Body of pancreas (tissue), 4 donors: ENCODE measurements at regions not wholly inside any gene's neighbourhood (a gene's known extent, or its start where the extent isn't known, plus 50 kb on each side); places are given as distances from the start of the nearest gene placed in this dataset.

Experiments used
- ATAC-seq: fragments of 150-250 bp; one replicate; pipeline ENCODE4 v1.9.1; 2016
- DNase-seq, 4 donors: peaks; one replicate each; pipeline ENCODE4 v3.0.0-alpha.2; 2019
- H3K27ac ChIP-seq, 4 donors: fragments of 200-600 bp; sonication (generic); 1 replicate in 3 of 4; 2 replicates in 1 of 4; pipeline versions ENCODE4 v1.5.1 to v1.6.1; 2016 to 2019; ENCODE audit warnings: mild to moderate bottlenecking in 1 of 4, mixed read lengths in 1 of 4, moderate library complexity in 1 of 4
- H3K27me3 ChIP-seq, 2 donors: fragments of 200-600 bp; sonication (generic); one replicate each; pipeline ENCODE4 v1.6.0; 2016; ENCODE audit warnings: mild to moderate bottlenecking in 1 of 2
- H3K36me3 ChIP-seq, 2 donors: fragments of 200-600 bp; sonication (generic); replicated peaks in 1 of 2; 2 replicates each; pipeline ENCODE4 v1.5.1; 2016; ENCODE audit warnings: low read depth in 2 of 2; ENCODE audit not compliant: insufficient read depth in 1 of 2
- H3K4me1 ChIP-seq: fragments of 200-600 bp; sonication (generic); one replicate; pipeline ENCODE4 v1.6.0; 2016
- H3K4me3 ChIP-seq, 2 donors: fragments of 200-600 bp; sonication (generic); 1 replicate in 1 of 2; 2 replicates in 1 of 2; pipeline ENCODE4 v1.5.1; 2016 to 2019
- H3K9me3 ChIP-seq, 3 donors: fragments of 200-600 bp; sonication (generic); 1 replicate in 2 of 3; 2 replicates in 1 of 3; pipeline ENCODE4 v1.5.1; 2016
- CTCF ChIP-seq, 7 experiments: fragments of 450-650 bp in 4 of 7; fragments of 200-600 bp in 3 of 7; sonication (generic) in 3 of 7; IDR thresholded peaks; one replicate each; pipeline ENCODE4 v1.5.1; 2016 to 2019; ENCODE audit warnings: antibody characterized with exemption in 7 of 7
- POLR2A ChIP-seq, 3 donors: fragments of 450-650 bp; IDR thresholded peaks; one replicate each; pipeline ENCODE4 v1.6.1; 2016; ENCODE audit warnings: antibody characterized with exemption in 3 of 3, mild to moderate bottlenecking in 2 of 3
- WGBS, 2 donors: methylation state at CpG; one replicate each; pipeline ENCODE4 v1.1.5; 2017; 5-methylcytosine and 5-hydroxymethylcytosine counted together
- intact Hi-C: fragments of 100-400 bp; cut with DNase I; formaldehyde crosslinking; loops from one replicate; pipeline ENCODE4 v1.15.1; 2023

DNA sequence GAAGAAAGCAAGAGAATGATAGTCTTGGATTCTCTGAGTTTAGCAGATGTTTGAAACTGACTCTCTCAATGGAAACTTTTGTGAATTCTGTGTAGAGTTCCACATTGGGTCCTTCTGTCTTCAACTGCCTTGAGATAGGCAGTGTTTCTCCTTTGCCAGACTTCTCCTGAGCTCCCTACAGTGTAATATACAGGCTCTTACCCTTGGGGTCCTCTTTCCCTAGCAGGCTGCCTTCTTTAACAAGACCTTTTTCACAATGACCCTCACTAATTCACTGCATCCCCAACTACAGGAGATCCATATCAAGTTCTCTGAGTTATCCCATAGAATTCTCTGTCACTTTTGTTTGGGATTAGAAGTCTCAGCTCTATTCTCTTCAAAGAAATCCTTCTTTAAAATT is 513.0 kb downstream of the XIRP2 start:
- intact Hi-C loops, result no loop called here
- DNase-seq (no peak), ATAC-seq (no peak)
- Histone ChIP-seq H3K27me3 (no peaks in the 10 kb centered on the region), H3K36me3 (no peaks in the 10 kb centered on the region), H3K27ac (no peak overlapping the region), H3K4me1 (no peaks in the 10 kb centered on the region), H3K9me3 (no peaks in the 10 kb centered on the region), H3K4me3 (no peak overlapping the region)
- TF ChIP-seq POLR2A (IDR thresholded peaks at IDR 0.05) (no peak), CTCF (IDR thresholded peaks at IDR 0.05) (no peak)

GRCh38 chr2:167400546-167400945 is 512.3 kb downstream of the XIRP2 start:
- DNase-seq (no peak), ATAC-seq (no peak)
- no peaks in the 10 kb centered on the region for H3K9me3 ChIP-seq
- no peak overlapping the region for H3K27ac ChIP-seq
- H3K27me3 ChIP-seq, result no peaks in the 10 kb centered on the region
- no peak for TF ChIP-seq CTCF (IDR thresholded peaks at IDR 0.05)
- TF ChIP-seq POLR2A (IDR thresholded peaks at IDR 0.05), result no peak
- H3K4me1 ChIP-seq, result no peaks in the 10 kb centered on the region
- 81 to 85% methylated on average over 2 of the region's 2 CpGs for WGBS, 2 donors
- intact Hi-C loops, result no loop called here
- no peaks in the 10 kb centered on the region for H3K36me3 ChIP-seq
- no peak overlapping the region for H3K4me3 ChIP-seq

GRCh38 chr2:167398873-167399272 is 510.6 kb downstream of the XIRP2 start:
- DNase-seq, result peak in 1 of 4 donors; percentile 12
- no peak for ATAC-seq
- H3K27me3 ChIP-seq, result no peaks in the 10 kb centered on the region
- no peaks in the 10 kb centered on the region for H3K36me3 ChIP-seq
- WGBS, 2 donors, result 47 to 60% methylated on average over 3 of the region's 3 CpGs
- TF ChIP-seq POLR2A (IDR thresholded peaks at IDR 0.05) (no peak), CTCF (IDR thresholded peaks at IDR 0.05) (no peak)
- H3K4me1 ChIP-seq, result no peaks in the 10 kb centered on the region
- intact Hi-C loops, result no loop called here
- no peaks in the 10 kb centered on the region for H3K9me3 ChIP-seq
- no peak overlapping the region for H3K27ac ChIP-seq
- H3K4me3 ChIP-seq, result no peak overlapping the region

DNA sequence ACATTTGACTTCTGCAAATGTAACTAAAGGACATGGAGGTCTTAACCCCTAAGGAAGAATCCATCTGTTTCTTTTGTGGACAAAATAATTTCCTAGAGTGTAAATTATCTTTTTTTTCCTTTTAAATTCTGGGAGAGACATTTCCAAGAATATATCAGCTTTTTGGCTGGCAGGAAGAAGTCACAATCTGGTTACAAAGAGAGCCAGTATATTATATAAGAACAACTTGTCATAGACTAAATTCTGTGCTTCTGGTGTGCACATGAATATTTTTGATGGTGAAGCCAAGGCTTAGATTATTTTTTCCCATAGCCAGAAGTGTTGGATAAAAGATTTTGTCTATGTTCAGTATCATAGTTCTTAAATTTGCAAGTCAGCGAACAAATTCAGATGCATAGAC is 500.6 kb downstream of the XIRP2 start:
- intact Hi-C loops, result no loop called here

More for the DNA sequence above, 500.6 kb downstream of the XIRP2 start:
- 86 to 92% methylated on average over 1 of the region's 1 CpG for WGBS, 2 donors
- ATAC-seq (no peak), DNase-seq (no peak)
- Histone ChIP-seq H3K9me3 (no peaks in the 10 kb centered on the region), H3K36me3 (no peaks in the 10 kb centered on the region), H3K4me3 (no peak overlapping the region), H3K27ac (no peak overlapping the region), H3K27me3 (no peaks in the 10 kb centered on the region), H3K4me1 (no peaks in the 10 kb centered on the region)
- TF ChIP-seq CTCF (IDR thresholded peaks at IDR 0.05) (no peak), POLR2A (IDR thresholded peaks at IDR 0.05) (no peak)
